K562 (cell line): ENCODE measurements at regions not wholly inside any gene's neighbourhood (a gene's known extent, or its start where the extent isn't known, plus 50 kb on each side); places are given as distances from the start of the nearest gene placed in this dataset.

Experiments used
- ATAC-seq: fragments of 200-7000 bp; cut with Tn5 transposase; 3 replicates; pipeline ENCODE4 v1.9.1; 2020; ENCODE audit warnings: moderate library complexity
- BruUV-seq: library from RNA; stranded (reverse); fragments of 400-500 nt; replicated peaks from 2 replicates; lab custom pipeline; 2021; lab: Mats Ljungman, UMichigan
- CTCF ChIA-PET: fragments of 300-600 bp; formaldehyde crosslinking; extraction: SDS; loops from one replicate; lab custom pipeline; 2021; ENCODE audit warnings: low intra/inter-chr PET ratio; lab: Yijun Ruan, JAX
- POLR2A ChIA-PET: fragments of 300-600, 350-650 bp; sonication (Branson Sonifier 250); formaldehyde crosslinking; extraction: SDS; loops from one replicate; lab custom pipeline; 2021; ENCODE audit warnings: antibody characterized with exemption, inconsistent platforms; lab: Yijun Ruan, JAX
- DNase-seq, 4 experiments: peaks; one replicate each; pipeline versions ENCODE4 v3.0.0 to v3.0.0-alpha.2; 2011 to 2018; ENCODE audit warnings: low spot score in 3 of 4, mixed read lengths in 3 of 4; ENCODE audit errors: extremely low read depth in 1 of 4
- FAIRE-seq: peaks from 2 replicates; lab custom pipeline; 2011; peaks lifted over from hg19 to GRCh38; lab: Jason Lieb, UNC
- H2AFZ ChIP-seq: 2 replicates; pipeline ENCODE4 v1.6.0; 2011; ENCODE audit warnings: low read depth, low read length, control low read depth, inconsistent platforms
- H3K27ac ChIP-seq: fragments of 200-600 bp; 3 replicates; pipeline ENCODE4 v1.8.0; 2011; ENCODE audit warnings: low read depth, mild to moderate bottlenecking, control low read depth, inconsistent platforms, low read length, moderate library complexity, mixed read lengths; ENCODE audit errors: extremely low read depth
- H3K27me3 ChIP-seq, 2 experiments: fragments of 300-600 bp in 1 of 2; 2 replicates in 1 of 2; 3 replicates in 1 of 2; pipeline versions ENCODE4 v1.6.0 to v1.8.0; 2011; ENCODE audit warnings: inconsistent platforms in 2 of 2, low read length in 2 of 2, mild to moderate bottlenecking in 1 of 2, mixed read lengths in 1 of 2, moderate library complexity in 1 of 2; ENCODE audit not compliant: control insufficient read depth in 2 of 2, insufficient read depth in 2 of 2
- H3K36me3 ChIP-seq: fragments of 300-600 bp; 3 replicates; pipeline ENCODE4 v1.8.0; 2011; ENCODE audit warnings: mild to moderate bottlenecking, low read length, inconsistent platforms; ENCODE audit not compliant: control insufficient read depth, insufficient read depth
- H3K4me1 ChIP-seq, 2 experiments: fragments of 200-600 bp in 1 of 2; replicated peaks in 1 of 2; 2 replicates in 1 of 2; 3 replicates in 1 of 2; pipeline versions ENCODE4 v1.5.1 to v1.8.0; 2011; ENCODE audit warnings: inconsistent platforms in 2 of 2, low read length in 2 of 2, mild to moderate bottlenecking in 1 of 2, mixed read lengths in 1 of 2, moderate library complexity in 1 of 2; ENCODE audit not compliant: control insufficient read depth in 2 of 2, insufficient read depth in 2 of 2
- H3K4me2 ChIP-seq: 2 replicates; pipeline ENCODE4 v1.6.1; 2011; ENCODE audit warnings: low read length, control low read depth, inconsistent platforms, mixed read lengths; ENCODE audit not compliant: insufficient read depth
- H3K4me3 ChIP-seq: fragments of 200-600 bp; sonication (generic), shearing (Covaris generic); 2 replicates; pipeline ENCODE4 v1.5.1; 2016; ENCODE audit warnings: control low read depth, inconsistent platforms
- H3K79me2 ChIP-seq: fragments of 200-600 bp; 3 replicates; pipeline ENCODE4 v1.8.0; 2011; ENCODE audit warnings: low read length, inconsistent platforms; ENCODE audit not compliant: control insufficient read depth, insufficient read depth
- H3K9ac ChIP-seq, 2 experiments: 2 replicates each; pipeline versions ENCODE4 v1.6.0 to v1.6.1; 2011; ENCODE audit warnings: low read depth in 2 of 2, low read length in 2 of 2, control low read depth in 1 of 2, inconsistent platforms in 1 of 2, mild to moderate bottlenecking in 1 of 2, mixed read lengths in 1 of 2; ENCODE audit not compliant: insufficient read depth in 1 of 2
- H3K9me1 ChIP-seq: one replicate; pipeline ENCODE4 v1.6.0; 2011; ENCODE audit warnings: inconsistent platforms, mild to moderate bottlenecking, low read length, moderate library complexity; ENCODE audit not compliant: control insufficient read depth, insufficient read depth
- H3K9me3 ChIP-seq: replicated peaks from 2 replicates; pipeline ENCODE4 v1.5.1; 2011; ENCODE audit warnings: low read depth, low read length, inconsistent platforms; ENCODE audit not compliant: control insufficient read depth, insufficient read depth
- H4K20me1 ChIP-seq: replicated peaks from 2 replicates; pipeline ENCODE4 v1.6.1; 2011; ENCODE audit warnings: low read length, inconsistent platforms, mixed read lengths; ENCODE audit not compliant: control insufficient read depth, insufficient read depth
- HMGXB4 ChIP-seq: sonication (generic); formaldehyde crosslinking; IDR thresholded peaks from 2 replicates; pipeline ENCODE4 v1.8.1; 2023; ENCODE audit warnings: mild to moderate bottlenecking, missing genetic modification reagents
- ID3 ChIP-seq, 2 experiments: fragments of 250-450 bp in 1 of 2; fragments of 450-650 bp in 1 of 2; sonication (Bioruptor Pico) in 1 of 2; IDR thresholded peaks; 2 replicates each; pipeline versions ENCODE4 v1.6.1 to v1.8.0; 2016 to 2021; ENCODE audit warnings: mild to moderate bottlenecking in 2 of 2, moderate library complexity in 2 of 2, missing compliant biosample characterization in 1 of 2, missing genetic modification characterization in 1 of 2
- KDM1A ChIP-seq, 2 experiments: fragments of 450-650 bp; IDR thresholded peaks; 2 replicates each; pipeline ENCODE4 v1.6.1; 2016; ENCODE audit warnings: mild to moderate bottlenecking in 2 of 2
- MYBL2 ChIP-seq, 2 experiments: fragments of 450-650 bp in 1 of 2; sonication (generic) in 1 of 2; formaldehyde crosslinking in 1 of 2; IDR thresholded peaks; 2 replicates each; pipeline versions ENCODE4 v1.6.1 to v1.8.1; 2017 to 2022; ENCODE audit warnings: borderline replicate concordance in 1 of 2, inconsistent platforms in 1 of 2, low read depth in 1 of 2, mild to moderate bottlenecking in 1 of 2, missing genetic modification reagents in 1 of 2, moderate library complexity in 1 of 2
- PATZ1 ChIP-seq: fragments of 250-450 bp; sonication (Bioruptor Pico); IDR thresholded peaks from 2 replicates; pipeline ENCODE4 v1.5.0; 2020; ENCODE audit warnings: mild to moderate bottlenecking, borderline replicate concordance
- RBM14 ChIP-seq: fragments of 200-400 bp; formaldehyde crosslinking; IDR thresholded peaks from 2 replicates; pipeline ENCODE4 v1.6.1; 2018; ENCODE audit warnings: low read depth, mild to moderate bottlenecking, low read length, moderate library complexity, borderline replicate concordance; ENCODE audit not compliant: insufficient read depth
- SRSF1 ChIP-seq: fragments of 200-400 bp; formaldehyde crosslinking; IDR thresholded peaks from 2 replicates; pipeline ENCODE4 v1.6.1; 2017; ENCODE audit warnings: mild to moderate bottlenecking, low read depth, low read length, moderate library complexity
- SRSF9 ChIP-seq: fragments of 200-400 bp; formaldehyde crosslinking; IDR thresholded peaks from 2 replicates; pipeline ENCODE4 v1.6.1; 2017; ENCODE audit warnings: low read depth, low read length, borderline replicate concordance
- SUPT5H ChIP-seq: fragments of 450-650 bp; IDR thresholded peaks from 2 replicates; pipeline ENCODE4 v1.6.1; 2016
- ZBTB33 ChIP-seq: sonication (generic); formaldehyde crosslinking; IDR thresholded peaks from 2 replicates; pipeline ENCODE4 v1.8.1; 2023; ENCODE audit warnings: mild to moderate bottlenecking, missing genetic modification reagents
- ZNF592 ChIP-seq: fragments of 450-650 bp; IDR thresholded peaks from 2 replicates; pipeline ENCODE4 v1.6.1; 2017; ENCODE audit warnings: antibody characterized with exemption, mild to moderate bottlenecking
- WGBS: fragments of 100-300 bp; shearing (Covaris generic); methylation state at CpG from one replicate; pipeline ENCODE4 v1.1.6; 2016; ENCODE audit warnings: low coverage, mixed read lengths; ENCODE audit not compliant: insufficient coverage; ENCODE audit errors: missing lambda C conversion rate; 5-methylcytosine and 5-hydroxymethylcytosine counted together
- in situ Hi-C: fragments of 300-500 bp; cut with MboI; formaldehyde crosslinking; loops from 4 replicates; pipeline ENCODE4 v1.15.0; 2018; ENCODE audit warnings: inconsistent platforms, mixed read lengths
- intact Hi-C: fragments of 100-400 bp; cut with micrococcal nuclease; formaldehyde crosslinking; loops from 2 replicates; pipeline ENCODE4 v1.14.2; 2022

GRCh38 chr18:29191263-29191662 lies 1014.3 kb upstream of the CDH2 start:
- no peak overlapping the region for H2AFZ ChIP-seq
- H3K9ac ChIP-seq = no peak overlapping the region
- H3K4me1 ChIP-seq = no peaks in the 10 kb centered on the region
- intact Hi-C loops = no loop called here
- in situ Hi-C loops = no loop called here
- ChIA-PET POLR2A (no interaction called here), CTCF (no interaction called here)
- no peak overlapping the region for H3K27ac ChIP-seq
- no peak overlapping the region for H3K4me3 ChIP-seq
- H3K36me3 ChIP-seq = no peaks in the 10 kb centered on the region
- no peaks in the 10 kb centered on the region for H3K27me3 ChIP-seq
- H3K9me1 ChIP-seq = no peaks in the 10 kb centered on the region
- 0% methylated on average over 3 of the region's 3 CpGs for WGBS
- no peak for DNase-seq
- no peak overlapping the region for H3K4me2 ChIP-seq
- H3K9me3 ChIP-seq = no peaks in the 10 kb centered on the region
- no peaks in the 10 kb centered on the region for H3K79me2 ChIP-seq
- BruUV-seq = no TSS peak
- ATAC-seq = no peak
- no peak for FAIRE-seq
- H4K20me1 ChIP-seq = no peaks in the 10 kb centered on the region
- TF ChIP-seq MYBL2 (IDR thresholded peaks at IDR 0.05; ENCODE audit: low read depth) (no peak), MYBL2 (CRISPR knock-in tag; IDR thresholded peaks at IDR 0.05; ENCODE audit: borderline replicate concordance) (no peak), HMGXB4 (no peak), SRSF9 (no peak), ZNF592 (no peak), KDM1A (IDR thresholded peaks at IDR 0.05) (no peak), ZBTB33 (CRISPR knock-in tag) (no peak), ID3 (CRISPR knock-in tag; IDR thresholded peaks at IDR 0.05) (no peak), ID3 (tag; IDR thresholded peaks at IDR 0.05) (no peak), PATZ1 (CRISPR knock-in tag) (no peak), SRSF1 (no peak), RBM14 (no peak), SUPT5H (no peak)
